Adrenal gland (tissue), 5 donors: ENCODE measurements at regions not wholly inside any gene's neighbourhood (a gene's known extent, or its start where the extent isn't known, plus 50 kb on each side); places are given as distances from the start of the nearest gene placed in this dataset.

Source experiments
- POLR2A ChIP-seq, 2 donors: fragments of 450-650 bp; IDR thresholded peaks; one replicate each; pipeline ENCODE4 v1.6.1; 2017; ENCODE audit warnings: antibody characterized with exemption in 2 of 2, mild to moderate bottlenecking in 2 of 2, moderate library complexity in 1 of 2
- TF ChIP-seq, protein P1 (sequence below), 6 experiments: fragments of 450-650 bp in 4 of 6; fragments of 200-600 bp in 2 of 6; sonication (generic) in 1 of 6; IDR thresholded peaks; 1 replicate in 5 of 6; 2 replicates in 1 of 6; pipeline versions ENCODE4 v1.5.1 to v1.8.0; 2016 to 2021; ENCODE audit warnings: antibody characterized with exemption in 6 of 6, mild to moderate bottlenecking in 2 of 6, moderate library complexity in 1 of 6
- donor health status: DM: no; HTN: no; CAD: no.

DNA sequence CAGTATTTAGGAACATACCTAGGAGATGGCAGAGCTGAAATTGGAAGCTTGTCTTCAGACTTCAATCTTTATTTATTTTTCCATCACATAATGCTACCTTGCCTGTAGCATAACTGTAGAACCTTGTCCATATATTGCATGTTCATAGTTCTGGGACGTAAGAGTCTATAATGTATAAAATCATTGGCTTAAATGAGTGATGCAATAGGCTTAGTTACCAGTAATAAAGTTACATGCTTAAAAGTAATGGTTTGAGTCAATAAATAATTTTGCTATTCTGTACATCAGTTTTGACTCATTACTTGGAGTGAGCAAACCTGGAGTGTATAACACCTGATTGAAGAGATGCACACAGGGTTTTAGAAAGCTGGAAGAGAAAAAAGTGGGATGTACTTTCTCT is 229.3 kb downstream of the CDCA7 start:
- TF ChIP-seq, protein P1, sequence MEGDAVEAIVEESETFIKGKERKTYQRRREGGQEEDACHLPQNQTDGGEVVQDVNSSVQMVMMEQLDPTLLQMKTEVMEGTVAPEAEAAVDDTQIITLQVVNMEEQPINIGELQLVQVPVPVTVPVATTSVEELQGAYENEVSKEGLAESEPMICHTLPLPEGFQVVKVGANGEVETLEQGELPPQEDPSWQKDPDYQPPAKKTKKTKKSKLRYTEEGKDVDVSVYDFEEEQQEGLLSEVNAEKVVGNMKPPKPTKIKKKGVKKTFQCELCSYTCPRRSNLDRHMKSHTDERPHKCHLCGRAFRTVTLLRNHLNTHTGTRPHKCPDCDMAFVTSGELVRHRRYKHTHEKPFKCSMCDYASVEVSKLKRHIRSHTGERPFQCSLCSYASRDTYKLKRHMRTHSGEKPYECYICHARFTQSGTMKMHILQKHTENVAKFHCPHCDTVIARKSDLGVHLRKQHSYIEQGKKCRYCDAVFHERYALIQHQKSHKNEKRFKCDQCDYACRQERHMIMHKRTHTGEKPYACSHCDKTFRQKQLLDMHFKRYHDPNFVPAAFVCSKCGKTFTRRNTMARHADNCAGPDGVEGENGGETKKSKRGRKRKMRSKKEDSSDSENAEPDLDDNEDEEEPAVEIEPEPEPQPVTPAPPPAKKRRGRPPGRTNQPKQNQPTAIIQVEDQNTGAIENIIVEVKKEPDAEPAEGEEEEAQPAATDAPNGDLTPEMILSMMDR (IDR thresholded peaks at IDR 0.05) = no peak
- no peak for TF ChIP-seq POLR2A (IDR thresholded peaks at IDR 0.05)
